Neural cell (in vitro differentiated cells): ENCODE measurements at regions not wholly inside any gene's neighbourhood (a gene's known extent, or its start where the extent isn't known, plus 50 kb on each side); places are given as distances from the start of the nearest gene placed in this dataset.

Source experiments
- EZH2 ChIP-seq: fragments of 200-600, 300-800 bp; shearing (Covaris generic), sonication (generic); IDR thresholded peaks from 2 replicates; pipeline ENCODE4 v1.6.1; 2014; ENCODE audit warnings: antibody characterized with exemption, low read length, borderline replicate concordance, mild to moderate bottlenecking; ENCODE audit not compliant: insufficient read depth, poor library complexity, severe bottlenecking
- RAD21 ChIP-seq: fragments of 450-650 bp; conservative IDR thresholded peaks from 2 replicates; pipeline ENCODE4 v1.6.1; 2014; ENCODE audit warnings: antibody characterized with exemption, mild to moderate bottlenecking, moderate library complexity
- small RNA-seq, 3 experiments: library from RNA; depleted of rRNA; stranded (forward); fragments of <200 nt; gene quantifications; one replicate each; pipeline ENCODE3, GENCODE V24; 2012

DNA sequence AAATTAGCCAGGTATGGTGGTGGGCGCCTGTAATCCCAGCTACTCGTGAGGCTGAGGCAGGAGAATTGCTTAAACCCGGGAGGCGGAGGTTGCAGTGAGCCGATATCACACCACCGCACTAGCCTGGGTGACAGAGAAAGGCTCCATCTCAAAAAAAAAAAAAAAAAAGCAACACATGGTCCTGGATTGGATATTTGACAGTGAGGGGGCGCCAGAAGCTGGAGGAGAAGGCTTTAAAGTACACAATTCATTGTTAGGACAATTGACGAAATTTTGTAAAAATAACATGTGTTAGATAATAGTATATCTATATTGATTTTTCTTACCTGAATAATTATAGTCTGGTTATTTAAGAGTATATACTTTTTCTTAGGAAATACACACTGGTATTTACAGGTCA is 50.2 kb upstream of the USP25 start (continued):
- TF ChIP-seq EZH2 = no peak
- no peak for TF ChIP-seq RAD21

Small RNA genes in the stretch of these regions (small RNA-seq; reads per million reads assigned to genes)
- 0 reads per million in 3 experiments for gene AF246928.1
- gene CYCSP42 = 0 reads per million in 3 experiments
- gene RNU6-1326P = 0 reads per million in 3 experiments
